CD4-positive, alpha-beta memory T cell (primary cell): ENCODE measurements at regions not wholly inside any gene's neighbourhood (a gene's known extent, or its start where the extent isn't known, plus 50 kb on each side); places are given as distances from the start of the nearest gene placed in this dataset.
"Not testable (repeated sequence)": the region's sequence is repeated elsewhere in the genome, so short reads cannot be mapped to it uniquely, and the experiment has no call there.

ENCODE experiments used
- CTCF ChIA-PET: fragments of 350-600 bp; sonication (Branson Sonifier 250); formaldehyde crosslinking; loops from one replicate; lab custom pipeline; 2021; ENCODE audit warnings: inconsistent platforms; ENCODE audit not compliant: partially characterized antibody; lab: Charles Lee
- POLR2A ChIA-PET: fragments of 350-600 bp; sonication (Branson Sonifier 250); formaldehyde crosslinking; loops from one replicate; lab custom pipeline; 2021; ENCODE audit not compliant: partially characterized antibody; lab: Charles Lee
- DNase-seq, 5 donors: peaks; one replicate each; pipeline versions ENCODE4 v3.0.0 to v3.0.0-alpha.2; 2020 to 2022; ENCODE audit warnings: mixed read lengths in 1 of 5
- H3K27ac ChIP-seq: one replicate; pipeline ENCODE4 v1.7.0; 2013; ENCODE audit warnings: low read depth, low read length
- H3K27me3 ChIP-seq: 2 replicates; pipeline ENCODE4 v1.7.0; 2013; ENCODE audit warnings: mild to moderate bottlenecking, low read length, moderate library complexity; ENCODE audit not compliant: insufficient read depth
- H3K36me3 ChIP-seq: 2 replicates; pipeline ENCODE4 v1.7.0; 2013; ENCODE audit warnings: mild to moderate bottlenecking, low read length, moderate library complexity; ENCODE audit not compliant: insufficient read depth
- H3K4me1 ChIP-seq: 2 replicates; pipeline ENCODE4 v1.7.0; 2013; ENCODE audit warnings: mild to moderate bottlenecking, low read length, moderate library complexity; ENCODE audit not compliant: insufficient read depth
- H3K4me3 ChIP-seq, 2 donors: one replicate each; pipeline ENCODE4 v1.7.0; 2013; ENCODE audit warnings: low read length in 2 of 2, mild to moderate bottlenecking in 1 of 2
- H3K9me3 ChIP-seq, 2 donors: one replicate each; pipeline ENCODE4 v1.7.0; 2013; ENCODE audit warnings: low read length in 2 of 2, control low read depth in 1 of 2; ENCODE audit not compliant: control insufficient read depth in 1 of 2
- H3K27ac Mint-ChIP-seq, 7 donors: one replicate each; pipeline ENCODE4 v1.8.0; 2020 to 2021; ENCODE audit warnings: mixed read lengths in 7 of 7, mild to moderate bottlenecking in 6 of 7, inconsistent platforms in 3 of 7, moderate library complexity in 3 of 7
- H3K27me3 Mint-ChIP-seq, 2 donors: one replicate each; pipeline ENCODE4 v1.8.0; 2020 to 2021; ENCODE audit warnings: mixed read lengths in 2 of 2
- H3K36me3 Mint-ChIP-seq, 2 donors: one replicate each; pipeline ENCODE4 v1.8.0; 2020 to 2021; ENCODE audit warnings: mixed read lengths in 2 of 2, inconsistent platforms in 1 of 2, mild to moderate bottlenecking in 1 of 2
- H3K4me1 Mint-ChIP-seq, 4 donors: one replicate each; pipeline ENCODE4 v1.8.0; 2020 to 2021; ENCODE audit warnings: mixed read lengths in 4 of 4, mild to moderate bottlenecking in 1 of 4
- H3K4me3 Mint-ChIP-seq, 8 donors: one replicate each; pipeline ENCODE4 v1.8.0; 2020 to 2021; ENCODE audit warnings: mixed read lengths in 8 of 8, mild to moderate bottlenecking in 7 of 8, moderate library complexity in 6 of 8, inconsistent platforms in 3 of 8
- H3K9me3 Mint-ChIP-seq, 8 donors: one replicate each; pipeline ENCODE4 v1.8.0; 2020 to 2021; ENCODE audit warnings: mixed read lengths in 8 of 8, mild to moderate bottlenecking in 5 of 8, inconsistent platforms in 3 of 8, moderate library complexity in 1 of 8
- intact Hi-C: fragments of 100-400 bp; cut with micrococcal nuclease; formaldehyde crosslinking; loops from one replicate; pipeline ENCODE4 v1.15.1; 2023

DNA sequence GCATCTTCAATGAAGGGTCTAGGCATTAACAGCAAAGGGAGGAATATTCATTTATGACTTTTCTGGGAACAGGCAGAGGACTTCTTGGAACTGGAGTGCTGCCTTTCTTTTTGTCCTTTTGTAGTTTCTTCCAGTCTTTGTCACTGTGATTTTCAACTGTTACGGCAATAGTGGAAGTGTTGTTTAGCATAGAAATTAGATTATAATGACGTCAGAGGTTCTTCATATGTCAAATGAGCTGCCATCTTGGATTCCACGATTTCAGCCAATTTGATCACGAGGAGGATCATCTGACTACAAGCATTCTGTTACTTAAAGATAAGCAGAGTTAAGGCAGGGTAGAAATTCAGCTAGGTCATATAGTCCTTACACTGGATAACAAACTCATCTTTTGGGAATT is 239.0 kb downstream of the NEBL start:
- no peaks in the 10 kb centered on the region for H3K36me3 Mint-ChIP-seq

DNA sequence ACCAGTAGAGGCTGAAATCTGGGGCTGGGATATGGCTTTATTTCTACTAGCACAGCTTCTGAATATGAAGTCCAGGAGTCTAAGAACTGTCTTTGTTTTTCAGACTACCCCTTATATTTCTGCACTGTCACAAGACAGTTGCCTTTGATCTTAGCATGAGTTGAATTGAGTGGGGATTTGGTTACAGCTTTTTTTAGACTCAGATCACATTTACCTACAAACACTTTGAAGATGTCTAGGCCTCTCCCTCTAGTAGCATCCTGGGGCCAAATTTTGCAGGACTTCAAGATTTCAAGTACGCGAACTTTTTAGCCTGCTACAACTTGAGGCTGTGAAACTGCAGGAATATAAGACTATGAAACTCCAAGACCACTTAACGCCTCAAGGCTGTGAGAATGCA is 240.2 kb downstream of the NEBL start:
- intact Hi-C loops: no loop called here
- ChIA-PET CTCF (no interaction called here), POLR2A (no interaction called here)
- H3K27me3 ChIP-seq: no peaks in the 10 kb centered on the region
- Mint-ChIP-seq H3K4me1 (no peaks in the 10 kb centered on the region), H3K27ac (no peak overlapping the region), H3K36me3 (no peaks in the 10 kb centered on the region), H3K9me3 (peaks cover 0 to 19% (median 6%) of the 10 kb centered on the region in 8 donors), H3K4me3 (no peak overlapping the region), H3K27me3 (no peaks in the 10 kb centered on the region)
- no peaks in the 10 kb centered on the region for H3K4me1 ChIP-seq
- H3K4me3 ChIP-seq: no peak overlapping the region
- no peaks in the 10 kb centered on the region for H3K9me3 ChIP-seq
- H3K27ac ChIP-seq: no peak overlapping the region
- H3K36me3 ChIP-seq: no peaks in the 10 kb centered on the region
- no peak for DNase-seq

More for the DNA sequence above, 239.0 kb downstream of the NEBL start:
- Histone ChIP-seq H3K27ac (no peak overlapping the region), H3K4me1 (no peaks in the 10 kb centered on the region), H3K9me3 (no peaks in the 10 kb centered on the region), H3K27me3 (no peaks in the 10 kb centered on the region), H3K4me3 (no peak overlapping the region), H3K36me3 (no peaks in the 10 kb centered on the region)
- Mint-ChIP-seq H3K27me3 (no peaks in the 10 kb centered on the region), H3K27ac (no peak overlapping the region), H3K9me3 (peaks cover 0 to 17% (median 10%) of the 10 kb centered on the region in 8 donors), H3K4me1 (no peaks in the 10 kb centered on the region), H3K4me3 (no peak overlapping the region)
- CTCF ChIA-PET: no interaction called here
- intact Hi-C loops: no loop called here
- POLR2A ChIA-PET: no interaction called here
- DNase-seq: no peak

DNA sequence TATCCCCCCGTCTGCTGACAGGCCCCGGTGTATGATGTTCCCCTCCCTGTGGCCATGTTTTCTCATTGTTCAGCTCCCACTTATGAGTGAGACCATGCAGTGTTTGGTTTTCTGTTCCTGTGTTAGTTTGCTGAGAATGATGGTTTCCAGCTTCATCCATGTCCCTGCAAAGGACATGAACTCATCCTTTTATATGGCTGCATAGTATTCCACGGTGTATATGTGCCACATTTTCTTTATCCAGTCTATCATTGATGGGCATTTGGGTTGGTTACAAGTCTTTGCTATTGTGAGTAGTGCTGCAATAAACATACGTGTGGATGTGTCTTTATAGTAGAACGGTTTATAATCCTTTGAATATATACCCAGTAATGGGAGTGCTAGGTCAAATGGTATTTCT is 244.7 kb downstream of the NEBL start:
- H3K4me3 ChIP-seq, H3K27me3 Mint-ChIP-seq, H3K36me3 ChIP-seq, H3K9me3 ChIP-seq, H3K4me3 Mint-ChIP-seq, H3K27me3 ChIP-seq, H3K27ac Mint-ChIP-seq, H3K4me1 ChIP-seq, H3K36me3 Mint-ChIP-seq, H3K27ac ChIP-seq, CTCF ChIA-PET, DNase-seq, H3K4me1 Mint-ChIP-seq, intact Hi-C loops, POLR2A ChIA-PET: not testable (repeated sequence)
- peaks cover under 1 to 26% (median 6%) of the 10 kb centered on the region in 8 donors for H3K9me3 Mint-ChIP-seq

DNA sequence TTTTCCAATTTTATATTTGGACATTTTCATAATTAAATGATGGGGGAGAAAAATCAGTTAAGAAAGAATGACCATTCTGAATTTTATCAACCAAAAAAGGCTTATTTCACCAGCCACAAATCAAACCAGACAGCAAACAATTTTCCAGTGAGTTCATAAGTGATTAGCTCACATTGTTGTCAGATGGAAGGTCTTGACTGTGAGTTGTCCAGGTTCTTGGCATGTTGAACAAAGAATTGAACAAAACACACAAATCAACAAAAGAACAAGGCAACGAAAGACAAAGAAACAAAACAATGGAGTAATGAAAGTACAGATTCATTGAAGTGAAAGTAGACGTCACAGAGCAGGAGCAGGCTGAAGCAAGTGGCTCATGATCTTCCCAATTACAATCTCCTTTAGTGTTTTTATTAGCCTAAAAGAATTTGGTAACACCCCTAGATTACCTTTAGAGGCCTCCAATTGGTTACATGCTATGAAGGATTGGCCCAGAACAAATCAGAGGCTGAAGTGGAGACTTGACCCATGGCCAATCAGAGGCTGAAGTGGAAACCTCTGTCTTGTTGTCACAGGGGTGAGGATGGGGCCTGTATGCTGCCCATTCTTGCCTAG is 248.7 kb downstream of the NEBL start:
- ChIA-PET POLR2A (no interaction called here), CTCF (no interaction called here)
- no peaks in the 10 kb centered on the region for H3K27me3 Mint-ChIP-seq
- no peak overlapping the region for H3K4me3 Mint-ChIP-seq
- no peaks in the 10 kb centered on the region for H3K4me1 ChIP-seq
- H3K9me3 Mint-ChIP-seq: peaks cover 0 to 21% (median 5%) of the 10 kb centered on the region in 8 donors
- no peaks in the 10 kb centered on the region for H3K9me3 ChIP-seq
- H3K4me1 Mint-ChIP-seq: no peaks in the 10 kb centered on the region
- DNase-seq: no peak
- H3K4me3 ChIP-seq: no peak overlapping the region
- H3K27ac Mint-ChIP-seq: no peak overlapping the region
- H3K36me3 Mint-ChIP-seq: no peaks in the 10 kb centered on the region
- no peaks in the 10 kb centered on the region for H3K36me3 ChIP-seq
- no peak overlapping the region for H3K27ac ChIP-seq
- H3K27me3 ChIP-seq: no peaks in the 10 kb centered on the region
- intact Hi-C loops: no loop called here

DNA sequence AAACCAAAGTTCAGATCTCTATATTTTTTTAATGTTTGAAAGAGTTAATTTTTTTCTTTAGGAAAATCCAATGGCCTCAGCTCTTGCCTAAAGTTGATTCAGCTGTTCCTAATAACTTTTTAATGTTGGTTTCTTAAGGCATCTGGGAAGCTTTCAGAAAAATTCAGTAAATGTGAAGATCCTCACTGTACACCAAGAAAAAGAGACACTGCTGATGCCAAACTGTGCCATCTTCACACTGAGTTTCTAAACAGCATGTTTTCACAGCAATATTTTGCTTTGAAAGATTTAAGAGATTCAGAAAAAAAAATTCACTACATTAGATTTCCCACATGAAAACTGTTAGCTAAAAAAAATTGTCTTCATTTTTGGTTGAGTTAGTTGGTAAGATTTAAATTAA is 249.4 kb downstream of the NEBL start:
- Mint-ChIP-seq H3K27ac (no peak overlapping the region), H3K27me3 (no peaks in the 10 kb centered on the region), H3K36me3 (no peaks in the 10 kb centered on the region), H3K4me1 (no peaks in the 10 kb centered on the region), H3K9me3 (peaks cover 0 to 21% (median 5%) of the 10 kb centered on the region in 8 donors), H3K4me3 (no peak overlapping the region)
- intact Hi-C loops: no loop called here
- no peak overlapping the region for H3K27ac ChIP-seq
- DNase-seq: no peak
- H3K4me1 ChIP-seq: no peaks in the 10 kb centered on the region
- no peak overlapping the region for H3K4me3 ChIP-seq
- POLR2A ChIA-PET: no interaction called here
- H3K27me3 ChIP-seq: no peaks in the 10 kb centered on the region
- CTCF ChIA-PET: no interaction called here
- H3K36me3 ChIP-seq: no peaks in the 10 kb centered on the region
- H3K9me3 ChIP-seq: no peaks in the 10 kb centered on the region

DNA sequence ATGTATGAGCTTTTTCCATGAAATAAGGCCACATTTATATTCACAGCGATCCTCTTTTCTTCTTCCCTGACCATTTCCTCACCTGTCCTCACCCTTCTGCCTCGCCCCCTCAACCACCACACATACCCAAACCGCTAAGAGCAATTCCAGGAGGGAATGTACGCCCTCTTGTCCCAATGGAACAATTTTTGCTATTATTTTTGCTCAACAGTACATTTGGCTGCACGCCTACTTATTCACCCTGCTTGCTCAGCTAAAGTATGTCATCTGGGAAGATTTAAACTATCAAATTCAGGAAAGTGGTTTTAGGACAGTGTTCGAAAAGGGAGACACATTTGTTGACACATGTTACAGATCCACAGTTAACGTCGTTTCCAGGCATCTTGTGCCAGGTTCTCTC is 252.7 kb downstream of the NEBL start:
- no peaks in the 10 kb centered on the region for H3K27me3 ChIP-seq
- intact Hi-C loops: no loop called here
- H3K9me3 Mint-ChIP-seq: peaks cover 0 to 13% (median 4%) of the 10 kb centered on the region in 8 donors
- no peak overlapping the region for H3K27ac Mint-ChIP-seq
- no peaks in the 10 kb centered on the region for H3K36me3 ChIP-seq
- H3K27ac ChIP-seq: no peak overlapping the region
- H3K27me3 Mint-ChIP-seq: no peaks in the 10 kb centered on the region
- H3K4me3 Mint-ChIP-seq: no peak overlapping the region
- no peaks in the 10 kb centered on the region for H3K9me3 ChIP-seq
- no peak overlapping the region for H3K4me3 ChIP-seq
- H3K36me3 Mint-ChIP-seq: no peaks in the 10 kb centered on the region
- ChIA-PET POLR2A (no interaction called here), CTCF (no interaction called here)
- H3K4me1 Mint-ChIP-seq: no peaks in the 10 kb centered on the region
- no peaks in the 10 kb centered on the region for H3K4me1 ChIP-seq
- no peak for DNase-seq

DNA sequence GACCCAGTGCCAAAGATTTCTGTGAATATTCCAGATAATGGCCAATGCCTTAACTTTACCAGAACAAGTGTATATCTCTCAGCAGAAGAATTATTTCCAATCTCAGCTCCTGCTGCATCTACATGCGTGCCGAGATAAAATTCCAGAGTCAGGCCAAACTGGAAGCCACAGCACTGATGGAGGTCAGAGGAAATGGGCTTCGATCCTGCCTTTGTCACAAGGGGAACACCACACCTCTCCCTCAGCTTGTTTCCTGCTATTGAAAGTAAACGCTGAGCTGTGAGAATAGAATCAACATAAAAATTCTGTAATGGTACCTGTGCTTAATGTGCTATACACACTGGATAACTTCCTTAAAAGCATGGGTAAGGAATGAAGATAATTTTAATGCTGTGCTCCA is 255.5 kb downstream of the NEBL start:
- ChIA-PET CTCF (no interaction called here), POLR2A (no interaction called here)
- Histone ChIP-seq H3K27ac (no peak overlapping the region), H3K27me3 (no peaks in the 10 kb centered on the region), H3K4me1 (no peaks in the 10 kb centered on the region), H3K36me3 (no peaks in the 10 kb centered on the region), H3K9me3 (no peaks in the 10 kb centered on the region), H3K4me3 (no peak overlapping the region)
- H3K27ac Mint-ChIP-seq: no peak overlapping the region
- peaks cover 5 to 15% (median 8%) of the 10 kb centered on the region in 8 donors for H3K9me3 Mint-ChIP-seq
- no peak overlapping the region for H3K4me3 Mint-ChIP-seq
- intact Hi-C loops: no loop called here
- no peaks in the 10 kb centered on the region for H3K36me3 Mint-ChIP-seq
- no peaks in the 10 kb centered on the region for H3K27me3 Mint-ChIP-seq
- H3K4me1 Mint-ChIP-seq: no peaks in the 10 kb centered on the region
- no peak for DNase-seq

DNA sequence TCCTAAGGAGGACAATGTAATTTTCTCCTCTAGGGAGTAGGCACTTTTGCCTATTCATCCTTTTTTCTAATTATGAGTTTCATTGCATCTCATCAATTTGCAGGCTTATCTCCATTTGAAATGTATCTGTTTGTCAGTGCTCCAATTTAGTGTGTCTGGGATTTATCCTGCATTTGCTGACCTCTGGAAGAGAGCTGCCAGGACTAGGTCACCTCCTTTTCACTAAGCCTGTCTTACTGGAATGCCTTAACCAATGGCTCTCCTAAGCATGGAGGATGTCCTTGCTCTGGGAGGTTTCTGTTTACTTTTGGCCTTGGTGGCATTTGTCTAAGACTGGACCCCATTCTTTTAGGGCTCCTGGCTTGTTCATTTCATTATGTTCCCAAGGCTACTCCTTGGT is 261.5 kb downstream of the NEBL start:
- no peak for DNase-seq
- Mint-ChIP-seq H3K36me3 (no peaks in the 10 kb centered on the region), H3K9me3 (peaks cover 0 to 18% (median 6%) of the 10 kb centered on the region in 8 donors), H3K4me1 (no peaks in the 10 kb centered on the region), H3K27ac (no peak overlapping the region), H3K27me3 (no peaks in the 10 kb centered on the region), H3K4me3 (no peak overlapping the region)
- intact Hi-C loops: no loop called here
- POLR2A ChIA-PET: no interaction called here
- CTCF ChIA-PET: no interaction called here
- no peak overlapping the region for H3K4me3 ChIP-seq
- H3K36me3 ChIP-seq: no peaks in the 10 kb centered on the region
- no peaks in the 10 kb centered on the region for H3K4me1 ChIP-seq
- H3K27me3 ChIP-seq: no peaks in the 10 kb centered on the region
- H3K9me3 ChIP-seq: no peaks in the 10 kb centered on the region
- H3K27ac ChIP-seq: no peak overlapping the region
